ENCODE measurements at regions not wholly inside any gene's neighbourhood (a gene's known extent, or its start where the extent isn't known, plus 50 kb on each side); places are given as distances from the start of the nearest gene placed in this dataset.

GRCh38 chr5:164412531-164412930 is 907.1 kb downstream of the MAT2B start:
- H3K4me3 ChIP-seq (ENCODE audit: control insufficient read depth in 2 of 3, extremely low read depth in 1 of 3, insufficient read depth in 2 of 3, low read depth in 1 of 3, low read length in 3 of 3): no peak overlapping the region
- no peaks in the 10 kb centered on the region for H3K79me2 ChIP-seq (ENCODE audit: control insufficient read depth, insufficient read depth, low read length)
- TF ChIP-seq EZH2 (IDR thresholded peaks at IDR 0.05; ENCODE audit: low read length): no peak
- TF ChIP-seq CTCF (optimal IDR thresholded peaks at IDR 0.05 in 1 of 3, IDR thresholded peaks at IDR 0.05 in 1 of 3, conservative IDR thresholded peaks at IDR 0.05 in 1 of 3; ENCODE audit: extremely low read depth in 1 of 3, insufficient read depth in 2 of 3, low read length in 3 of 3): no peak
- H3K9me3 ChIP-seq (ENCODE audit: control insufficient read depth, low read depth, low read length): no peaks in the 10 kb centered on the region
- DNase-seq (ENCODE audit: low read depth, low spot score) (no peak), FAIRE-seq (no peak)
- H3K4me2 ChIP-seq (ENCODE audit: control insufficient read depth, extremely low read depth, insufficient read depth, low read depth, low read length): no peak overlapping the region
- H3K27ac ChIP-seq (ENCODE audit: control insufficient read depth, insufficient read depth, low read length): no peak overlapping the region
- H3K27me3 ChIP-seq (ENCODE audit: control insufficient read depth, extremely low read depth, insufficient read depth, low read length): no peaks in the 10 kb centered on the region
- no peaks in the 10 kb centered on the region for H4K20me1 ChIP-seq (ENCODE audit: control insufficient read depth, extremely low read depth, insufficient read depth, low read length)
- H3K9ac ChIP-seq (ENCODE audit: control insufficient read depth, extremely low read depth, insufficient read depth, low read length): no peak overlapping the region
- no peaks in the 10 kb centered on the region for H3K36me3 ChIP-seq (ENCODE audit: control insufficient read depth in 2 of 2, extremely low read depth in 1 of 2, insufficient read depth in 2 of 2, low read length in 2 of 2)
- dilution Hi-C loops (cut with MboI; ENCODE audit: extremely low pct_ligation_motif_present, low sequenced_read_pairs): no loop called here
- H3K4me1 ChIP-seq (ENCODE audit: control insufficient read depth, extremely low read depth, insufficient read depth, low read length): no peaks in the 10 kb centered on the region
- no peaks in the 10 kb centered on the region for H3K9me1 ChIP-seq (ENCODE audit: control insufficient read depth, extremely low read depth, insufficient read depth, low read length)
- no peak overlapping the region for H2AFZ ChIP-seq (ENCODE audit: control insufficient read depth, low read length)

- no peak overlapping the region for H3K9ac ChIP-seq (ENCODE audit: control insufficient read depth, extremely low read depth, insufficient read depth, low read length)
- no peak for DNase-seq (ENCODE audit: low read depth, low spot score)
- FAIRE-seq: no peak
- no peak overlapping the region for H3K4me2 ChIP-seq (ENCODE audit: control insufficient read depth, extremely low read depth, insufficient read depth, low read depth, low read length)
- H3K79me2 ChIP-seq (ENCODE audit: control insufficient read depth, insufficient read depth, low read length): no peaks in the 10 kb centered on the region
- H3K27ac ChIP-seq (ENCODE audit: control insufficient read depth, insufficient read depth, low read length): no peak overlapping the region
- H3K36me3 ChIP-seq (ENCODE audit: control insufficient read depth in 2 of 2, extremely low read depth in 1 of 2, insufficient read depth in 2 of 2, low read length in 2 of 2): no peaks in the 10 kb centered on the region
- no peaks in the 10 kb centered on the region for H3K9me3 ChIP-seq (ENCODE audit: control insufficient read depth, low read depth, low read length)
- no peaks in the 10 kb centered on the region for H3K27me3 ChIP-seq (ENCODE audit: control insufficient read depth, extremely low read depth, insufficient read depth, low read length)
- no peak overlapping the region for H3K4me3 ChIP-seq (ENCODE audit: control insufficient read depth in 2 of 3, extremely low read depth in 1 of 3, insufficient read depth in 2 of 3, low read depth in 1 of 3, low read length in 3 of 3)
- TF ChIP-seq CTCF (optimal IDR thresholded peaks at IDR 0.05 in 1 of 3, IDR thresholded peaks at IDR 0.05 in 1 of 3, conservative IDR thresholded peaks at IDR 0.05 in 1 of 3; ENCODE audit: extremely low read depth in 1 of 3, insufficient read depth in 2 of 3, low read length in 3 of 3) (no peak), EZH2 (IDR thresholded peaks at IDR 0.05; ENCODE audit: low read length) (no peak)
- H2AFZ ChIP-seq (ENCODE audit: control insufficient read depth, low read length): no peak overlapping the region
- no peaks in the 10 kb centered on the region for H3K9me1 ChIP-seq (ENCODE audit: control insufficient read depth, extremely low read depth, insufficient read depth, low read length)
- H4K20me1 ChIP-seq (ENCODE audit: control insufficient read depth, extremely low read depth, insufficient read depth, low read length): no peaks in the 10 kb centered on the region
- no peaks in the 10 kb centered on the region for H3K4me1 ChIP-seq (ENCODE audit: control insufficient read depth, extremely low read depth, insufficient read depth, low read length)
- dilution Hi-C loops (cut with MboI; ENCODE audit: extremely low pct_ligation_motif_present, low sequenced_read_pairs): no loop called here
These were observed 914.7 kb downstream of the MAT2B start for GRCh38 chr5:164420161-164420560.

Measured in keratinocyte (primary cell).